ACC112 (cell line): ENCODE measurements at regions not wholly inside any gene's neighbourhood (a gene's known extent, or its start where the extent isn't known, plus 50 kb on each side); places are given as distances from the start of the nearest gene placed in this dataset.
"Not testable (repeated sequence)": the region's sequence is repeated elsewhere in the genome, so short reads cannot be mapped to it uniquely, and the experiment has no call there.

Experiments used
- H2AFZ ChIP-seq: fragments of 200-600 bp; sonication (generic); one replicate; pipeline ENCODE4 v1.6.0; 2017; ENCODE audit warnings: antibody characterized with exemption, low read length; ENCODE audit not compliant: unreplicated experiment
- H3K27ac ChIP-seq: fragments of 200-600 bp; sonication (generic); 2 replicates; pipeline ENCODE4 v1.5.1; 2014; ENCODE audit warnings: low read depth, mild to moderate bottlenecking, antibody characterized with exemption, low read length, moderate library complexity
- H3K27me3 ChIP-seq: fragments of 200-600 bp; sonication (generic); 2 replicates; pipeline ENCODE4 v1.6.1; 2014; ENCODE audit warnings: mild to moderate bottlenecking, antibody characterized with exemption, low read length, moderate library complexity, mixed read lengths; ENCODE audit not compliant: insufficient read depth
- H3K36me3 ChIP-seq: fragments of 200-600 bp; sonication (generic); 2 replicates; pipeline ENCODE4 v1.6.1; 2016; ENCODE audit warnings: mild to moderate bottlenecking, antibody characterized with exemption, low read length, moderate library complexity, mixed read lengths; ENCODE audit not compliant: insufficient read depth
- H3K4me1 ChIP-seq: fragments of 200-600 bp; sonication (generic); one replicate; pipeline ENCODE4 v1.6.1; 2016; ENCODE audit warnings: low read length, mixed read lengths; ENCODE audit not compliant: insufficient read depth, unreplicated experiment, control insufficient read depth
- H3K4me3 ChIP-seq: fragments of 200-600 bp; sonication (generic); 2 replicates; pipeline ENCODE4 v1.5.1; 2014; ENCODE audit warnings: mild to moderate bottlenecking, low read depth, low read length
- H3K79me2 ChIP-seq: fragments of 200-600 bp; sonication (generic); one replicate; pipeline ENCODE4 v1.6.0; 2016; ENCODE audit warnings: low read length; ENCODE audit not compliant: control insufficient read depth, unreplicated experiment, insufficient read depth

GRCh38 chr3:110307065-110307809 lies 764.4 kb upstream of the NECTIN3 start:
- no peaks in the 10 kb centered on the region for H3K36me3 ChIP-seq
- H3K4me1 ChIP-seq, result no peaks in the 10 kb centered on the region
- H2AFZ ChIP-seq, result no peak overlapping the region
- no peak overlapping the region for H3K27ac ChIP-seq
- no peaks in the 10 kb centered on the region for H3K27me3 ChIP-seq
- no peak overlapping the region for H3K4me3 ChIP-seq
- H3K79me2 ChIP-seq, result no peaks in the 10 kb centered on the region

GRCh38 chr3:110311541-110311940 lies 760.1 kb upstream of the NECTIN3 start:
- Histone ChIP-seq H3K4me1 (no peaks in the 10 kb centered on the region), H2AFZ (no peak overlapping the region), H3K4me3 (no peak overlapping the region), H3K27me3 (no peaks in the 10 kb centered on the region), H3K79me2 (no peaks in the 10 kb centered on the region), H3K27ac (no peak overlapping the region), H3K36me3 (no peaks in the 10 kb centered on the region)

DNA sequence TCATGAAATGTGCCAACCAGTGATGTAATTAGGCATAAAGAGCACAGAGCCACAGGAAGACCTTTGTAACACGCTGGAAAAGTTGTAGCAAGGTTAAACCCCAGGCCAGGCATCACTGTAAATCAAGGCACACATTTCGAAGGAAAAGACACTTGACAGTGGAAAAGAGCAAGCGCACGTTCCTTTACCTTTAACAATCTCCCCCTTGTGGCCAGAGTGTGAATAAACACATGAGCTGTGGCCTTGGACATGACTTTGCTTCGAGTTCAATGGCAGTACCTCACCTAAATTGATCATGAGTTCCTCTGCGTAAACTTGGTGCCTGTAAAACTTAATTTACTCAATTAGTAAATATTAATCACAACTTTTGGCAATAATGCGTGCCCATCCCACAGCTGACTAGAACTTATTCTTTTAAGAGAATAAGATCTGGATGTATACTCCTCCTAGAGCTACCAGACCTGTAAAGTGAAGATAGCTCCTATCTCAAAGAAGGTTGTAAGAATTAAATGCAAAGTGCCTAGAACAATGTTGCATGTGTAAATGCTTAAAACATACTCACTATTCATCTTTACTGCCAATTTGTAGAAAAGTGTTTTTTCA lies 757.0 kb upstream of the NECTIN3 start:
- no peaks in the 10 kb centered on the region for H3K36me3 ChIP-seq
- no peak overlapping the region for H3K4me3 ChIP-seq
- H3K27ac ChIP-seq, result no peak overlapping the region
- H3K79me2 ChIP-seq, result no peaks in the 10 kb centered on the region
- peaks cover 4% of the 10 kb centered on the region for H3K4me1 ChIP-seq
- peak overlapping the region; percentile 83 for H2AFZ ChIP-seq
- H3K27me3 ChIP-seq, result no peaks in the 10 kb centered on the region

DNA sequence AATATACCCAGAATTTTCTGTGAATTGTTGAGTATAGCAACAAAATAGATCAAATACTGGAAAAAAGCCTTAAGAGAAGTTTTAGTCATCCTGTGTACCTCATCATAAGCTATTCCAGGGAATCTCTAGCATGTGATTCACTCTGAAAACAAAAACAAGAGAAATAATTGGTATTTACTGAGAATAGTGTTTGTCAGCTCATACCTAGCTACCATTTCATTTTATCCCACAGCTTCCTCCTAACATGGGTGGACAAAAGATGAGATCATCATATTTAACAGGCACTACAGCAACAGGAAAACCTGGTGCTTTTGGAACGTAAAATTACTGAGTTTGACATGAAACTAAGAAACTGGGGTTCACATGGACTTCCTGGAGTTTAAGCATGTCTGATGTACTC lies 753.5 kb upstream of the NECTIN3 start:
- Histone ChIP-seq H3K79me2 (no peaks in the 10 kb centered on the region), H3K4me1 (peaks cover 4% of the 10 kb centered on the region), H3K27ac (no peak overlapping the region), H3K27me3 (no peaks in the 10 kb centered on the region), H3K36me3 (no peaks in the 10 kb centered on the region), H2AFZ (peak overlapping the region; percentile 7), H3K4me3 (no peak overlapping the region)

GRCh38 chr3:110323349-110323748 lies 748.3 kb upstream of the NECTIN3 start:
- Histone ChIP-seq H3K27ac (no peak overlapping the region), H3K4me3 (no peak overlapping the region), H3K4me1 (no peaks in the 10 kb centered on the region), H3K27me3 (no peaks in the 10 kb centered on the region), H3K79me2 (no peaks in the 10 kb centered on the region), H3K36me3 (no peaks in the 10 kb centered on the region), H2AFZ (no peak overlapping the region)

DNA sequence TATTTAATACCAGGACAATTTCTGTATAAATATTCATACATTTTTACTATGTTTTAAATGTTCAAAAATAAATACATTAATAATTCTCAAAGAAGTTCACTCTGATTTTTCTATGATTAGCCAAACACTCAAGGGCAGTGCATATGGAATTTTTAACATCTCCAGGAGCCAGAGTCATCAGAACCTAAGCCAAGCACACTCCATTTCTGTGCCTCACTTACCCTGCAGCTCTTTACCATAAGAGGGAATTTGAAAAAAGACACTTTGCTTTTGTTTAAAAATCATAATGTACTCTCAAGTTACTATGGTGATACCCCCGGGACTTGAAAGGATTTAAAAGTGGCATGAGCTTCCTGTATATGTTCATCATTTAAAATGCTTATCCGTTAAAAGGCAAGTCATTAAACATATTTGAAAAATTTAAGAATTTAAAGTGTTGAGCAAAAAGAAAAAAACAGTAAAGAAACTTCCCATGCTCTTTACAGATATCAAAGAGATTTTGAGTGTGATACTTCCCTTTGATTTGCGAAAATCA lies 747.4 kb upstream of the NECTIN3 start:
- Histone ChIP-seq H3K79me2 (no peaks in the 10 kb centered on the region), H3K36me3 (no peaks in the 10 kb centered on the region), H3K4me3 (no peak overlapping the region), H3K4me1 (no peaks in the 10 kb centered on the region), H2AFZ (no peak overlapping the region), H3K27me3 (no peaks in the 10 kb centered on the region), H3K27ac (no peak overlapping the region)

GRCh38 chr3:110327870-110328269 lies 743.7 kb upstream of the NECTIN3 start:
- Histone ChIP-seq H3K79me2 (no peaks in the 10 kb centered on the region), H3K4me3 (no peak overlapping the region), H3K4me1 (no peaks in the 10 kb centered on the region), H3K27me3 (no peaks in the 10 kb centered on the region), H3K36me3 (no peaks in the 10 kb centered on the region), H3K27ac (no peak overlapping the region), H2AFZ (no peak overlapping the region)

GRCh38 chr3:110331562-110331961 lies 740.1 kb upstream of the NECTIN3 start:
- H3K27ac ChIP-seq, H3K27me3 ChIP-seq, H2AFZ ChIP-seq, H3K4me1 ChIP-seq, H3K4me3 ChIP-seq, H3K36me3 ChIP-seq, H3K79me2 ChIP-seq: not testable (repeated sequence)

- no peak overlapping the region for H2AFZ ChIP-seq
- H3K4me1 ChIP-seq, result no peaks in the 10 kb centered on the region
- H3K36me3 ChIP-seq, result no peaks in the 10 kb centered on the region
- H3K4me3 ChIP-seq, result no peak overlapping the region
- no peak overlapping the region for H3K27ac ChIP-seq
- no peaks in the 10 kb centered on the region for H3K79me2 ChIP-seq
- no peaks in the 10 kb centered on the region for H3K27me3 ChIP-seq
Observed at GRCh38 chr3:110332629-110333028, 739.0 kb upstream of the NECTIN3 start.

- Histone ChIP-seq H3K4me1 (peaks cover 20% of the 10 kb centered on the region), H2AFZ (no peak overlapping the region), H3K79me2 (no peaks in the 10 kb centered on the region), H3K36me3 (no peaks in the 10 kb centered on the region), H3K4me3 (no peak overlapping the region), H3K27me3 (no peaks in the 10 kb centered on the region), H3K27ac (no peak overlapping the region)
Observed at GRCh38 chr3:110341047-110341446, 730.6 kb upstream of the NECTIN3 start.

DNA sequence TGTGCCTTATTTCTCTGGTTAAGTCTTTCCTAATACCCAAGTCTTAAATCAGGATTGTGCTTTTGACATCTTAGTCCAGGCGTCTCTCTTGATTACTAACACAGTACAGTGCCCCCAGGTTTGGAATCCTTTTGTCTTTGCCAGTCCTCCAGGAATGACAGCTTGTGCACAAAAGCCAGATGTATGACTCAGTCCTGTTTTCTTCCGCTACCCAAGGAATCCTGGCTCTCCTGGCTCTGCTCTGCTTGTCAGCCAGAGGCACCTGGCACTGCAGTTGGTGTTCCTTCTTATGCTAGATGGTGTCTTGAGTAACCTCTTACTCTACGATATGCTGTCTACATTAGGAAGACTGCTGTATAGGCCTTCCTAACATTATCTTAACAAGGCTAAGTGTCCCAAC lies 728.2 kb upstream of the NECTIN3 start:
- Histone ChIP-seq H2AFZ (no peak overlapping the region), H3K27ac (no peak overlapping the region), H3K4me3 (no peak overlapping the region), H3K36me3 (no peaks in the 10 kb centered on the region), H3K27me3 (no peaks in the 10 kb centered on the region), H3K4me1 (peaks cover 20% of the 10 kb centered on the region), H3K79me2 (no peaks in the 10 kb centered on the region)
